Common myeloid progenitor, CD34-positive (primary cell): ENCODE measurements at regions not wholly inside any gene's neighbourhood (a gene's known extent, or its start where the extent isn't known, plus 50 kb on each side); places are given as distances from the start of the nearest gene placed in this dataset.

ENCODE experiments used
- CTCF ChIA-PET: fragments of 350-600 bp; sonication (Branson Sonifier 250); formaldehyde crosslinking; loops from one replicate; lab custom pipeline; 2021; ENCODE audit warnings: antibody characterized with exemption; lab: Charles Lee
- POLR2A ChIA-PET: fragments of 350-600 bp; sonication (Branson Sonifier 250); formaldehyde crosslinking; loops from one replicate; lab custom pipeline; 2021; ENCODE audit warnings: antibody characterized with exemption; lab: Charles Lee
- DNase-seq, 3 donors: peaks; one replicate each; pipeline versions ENCODE4 v3.0.0 to v3.0.0-alpha.2; 2013
- H3K27ac ChIP-seq, 2 experiments: 1 replicate in 1 of 2; 2 replicates in 1 of 2; pipeline ENCODE4 v1.7.0; 2013; ENCODE audit warnings: inconsistent platforms in 2 of 2, low read length in 2 of 2, mild to moderate bottlenecking in 2 of 2, low read depth in 1 of 2, moderate library complexity in 1 of 2; ENCODE audit not compliant: severe bottlenecking in 2 of 2, insufficient read depth in 1 of 2, poor library complexity in 1 of 2
- H3K27me3 ChIP-seq, 5 experiments: replicated peaks in 2 of 5; 1 replicate in 3 of 5; 2 replicates in 2 of 5; pipeline versions ENCODE4 v1.6.1 to v1.7.0; 2013; ENCODE audit warnings: low read length in 4 of 5, mild to moderate bottlenecking in 2 of 5, moderate library complexity in 2 of 5, inconsistent platforms in 1 of 5; ENCODE audit not compliant: insufficient read depth in 5 of 5, control insufficient read depth in 4 of 5
- H3K36me3 ChIP-seq, 4 experiments: 1 replicate in 2 of 4; 2 replicates in 2 of 4; pipeline versions ENCODE4 v1.6.1 to v1.7.0; 2013; ENCODE audit warnings: low read length in 3 of 4, control low read depth in 1 of 4, mild to moderate bottlenecking in 1 of 4; ENCODE audit not compliant: control insufficient read depth in 4 of 4, insufficient read depth in 4 of 4
- H3K4me1 ChIP-seq, 4 experiments: 1 replicate in 3 of 4; 2 replicates in 1 of 4; pipeline versions ENCODE4 v1.6.1 to v1.7.1; 2013; ENCODE audit warnings: low read length in 3 of 4, mild to moderate bottlenecking in 3 of 4, control low read depth in 1 of 4, inconsistent platforms in 1 of 4, moderate library complexity in 1 of 4; ENCODE audit not compliant: control insufficient read depth in 4 of 4, insufficient read depth in 4 of 4; ENCODE audit errors: control extremely low read depth in 1 of 4
- H3K4me3 ChIP-seq, 7 experiments: 1 replicate in 4 of 7; 2 replicates in 3 of 7; pipeline versions ENCODE4 v1.5.1 to v1.7.0; 2013; ENCODE audit warnings: mild to moderate bottlenecking in 7 of 7, low read length in 6 of 7, moderate library complexity in 6 of 7, inconsistent platforms in 2 of 7, low read depth in 2 of 7, control low read depth in 1 of 7; ENCODE audit not compliant: insufficient read depth in 4 of 7, control insufficient read depth in 1 of 7; ENCODE audit errors: extremely low read depth in 1 of 7
- H3K9me3 ChIP-seq, 5 experiments: 1 replicate in 4 of 5; 2 replicates in 1 of 5; pipeline versions ENCODE4 v1.6.1 to v1.7.1; 2013; ENCODE audit warnings: low read length in 4 of 5, mild to moderate bottlenecking in 2 of 5, inconsistent platforms in 1 of 5, low read depth in 1 of 5, moderate library complexity in 1 of 5; ENCODE audit not compliant: control insufficient read depth in 4 of 5, insufficient read depth in 2 of 5; ENCODE audit errors: control extremely low read depth in 1 of 5
- WGBS: methylation state at CpG from one replicate; pipeline ENCODE4 v1.1.5; 2013; ENCODE audit not compliant: insufficient coverage; 5-methylcytosine and 5-hydroxymethylcytosine counted together

DNA sequence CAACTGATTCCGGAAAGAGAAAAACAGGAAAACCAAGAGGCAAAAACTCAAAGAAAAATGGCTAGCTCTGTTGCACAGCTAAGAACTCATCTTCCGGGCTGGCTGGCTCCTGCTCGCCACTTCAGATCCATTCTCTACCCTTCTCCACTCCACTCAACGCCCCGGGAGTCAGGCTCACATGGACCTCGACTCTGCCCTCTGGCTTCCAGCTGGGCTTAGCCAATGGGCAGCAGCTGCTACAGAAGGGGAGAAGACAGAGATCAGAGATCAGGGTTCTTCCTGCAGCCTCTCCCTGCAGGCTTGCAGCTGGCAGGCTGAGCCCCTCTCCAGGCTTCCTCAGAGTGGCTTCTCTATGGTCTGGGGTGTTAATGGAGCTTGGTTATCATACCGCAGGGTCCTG lies 187.5 kb downstream of the MED10 start:
- no peak overlapping the region for H3K27ac ChIP-seq
- WGBS, result 76% methylated on average over 5 of the region's 7 CpGs
- no peaks in the 10 kb centered on the region for H3K4me1 ChIP-seq
- ChIA-PET POLR2A (no interaction called here), CTCF (interaction anchor here (1.1 kb wide), 1 partner anchor 14 kb away, joined by 3 read pairs; no protein-coding TSS in a partner anchor)
- H3K36me3 ChIP-seq, result no peaks in the 10 kb centered on the region
- peaks cover 0 to 2% (median 0%) of the 10 kb centered on the region in 5 experiments for H3K27me3 ChIP-seq
- DNase-seq, result no peak
- H3K9me3 ChIP-seq, result no peaks in the 10 kb centered on the region
- no peak overlapping the region for H3K4me3 ChIP-seq

DNA sequence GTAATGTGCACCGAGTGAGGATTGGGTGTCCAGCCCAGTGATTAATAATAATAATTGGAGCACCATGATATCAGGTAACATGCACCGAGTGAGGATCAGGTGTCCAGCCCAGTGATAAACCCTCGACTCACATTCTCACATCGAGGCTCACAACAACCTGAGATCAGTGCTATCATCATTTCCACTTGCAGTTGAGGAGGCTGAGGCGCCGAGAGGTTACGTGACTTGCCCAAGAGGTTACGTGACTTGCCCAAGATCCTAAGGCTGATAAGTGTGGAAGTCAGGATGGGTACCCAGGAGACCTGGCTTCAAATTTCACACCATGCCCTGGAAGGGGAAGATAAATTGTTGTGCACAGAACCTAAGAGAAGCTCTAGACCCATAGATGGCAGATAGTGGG lies 189.4 kb downstream of the MED10 start:
- DNase-seq, result no peak
- WGBS, result 93% methylated on average over 8 of the region's 8 CpGs
- Histone ChIP-seq H3K4me1 (no peaks in the 10 kb centered on the region), H3K27me3 (peaks cover 0 to 2% (median 0%) of the 10 kb centered on the region in 5 experiments), H3K9me3 (no peaks in the 10 kb centered on the region), H3K4me3 (no peak overlapping the region), H3K36me3 (no peaks in the 10 kb centered on the region), H3K27ac (no peak overlapping the region)
- CTCF ChIA-PET, result no interaction called here
- POLR2A ChIA-PET, result no interaction called here

- CTCF ChIA-PET, result no interaction called here
- 90% methylated on average over 6 of the region's 6 CpGs for WGBS
These were observed 190.0 kb downstream of the MED10 start for GRCh38 chr5:6188344-6188743.

DNA sequence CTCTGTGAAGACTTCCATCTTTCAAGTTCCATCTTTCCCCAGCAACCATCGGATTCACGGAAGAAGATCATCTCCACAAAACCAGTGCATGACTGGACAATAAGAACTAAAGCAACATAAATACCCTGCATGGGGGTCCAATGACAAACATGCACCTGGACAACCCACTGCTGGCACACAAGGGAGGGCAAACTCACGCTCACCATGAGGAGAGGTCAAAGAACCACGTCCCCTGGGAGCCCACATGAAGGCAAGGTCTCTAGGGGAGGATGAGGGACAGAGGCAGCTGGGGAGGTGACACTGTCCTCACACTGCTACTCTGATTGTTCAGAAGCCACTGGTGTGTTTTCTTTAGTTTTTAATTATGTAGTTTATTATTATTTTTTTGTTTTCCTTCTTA lies 190.8 kb downstream of the MED10 start:
- Histone ChIP-seq H3K27ac (no peak overlapping the region), H3K27me3 (peaks cover 0 to 2% (median 0%) of the 10 kb centered on the region in 5 experiments), H3K9me3 (no peaks in the 10 kb centered on the region), H3K4me3 (no peak overlapping the region), H3K4me1 (no peaks in the 10 kb centered on the region), H3K36me3 (no peaks in the 10 kb centered on the region)
- POLR2A ChIA-PET, result no interaction called here
- 58% methylated on average over 2 of the region's 4 CpGs for WGBS
- CTCF ChIA-PET, result no interaction called here
- no peak for DNase-seq

More at GRCh38 chr5:6188344-6188743, 190.0 kb downstream of the MED10 start:
- POLR2A ChIA-PET, result no interaction called here
- DNase-seq, result no peak
- no peaks in the 10 kb centered on the region for H3K36me3 ChIP-seq
- H3K4me1 ChIP-seq, result no peaks in the 10 kb centered on the region
- no peak overlapping the region for H3K27ac ChIP-seq
- H3K4me3 ChIP-seq, result no peak overlapping the region
- no peaks in the 10 kb centered on the region for H3K9me3 ChIP-seq
- H3K27me3 ChIP-seq, result peaks cover 0 to 2% (median 0%) of the 10 kb centered on the region in 5 experiments

DNA sequence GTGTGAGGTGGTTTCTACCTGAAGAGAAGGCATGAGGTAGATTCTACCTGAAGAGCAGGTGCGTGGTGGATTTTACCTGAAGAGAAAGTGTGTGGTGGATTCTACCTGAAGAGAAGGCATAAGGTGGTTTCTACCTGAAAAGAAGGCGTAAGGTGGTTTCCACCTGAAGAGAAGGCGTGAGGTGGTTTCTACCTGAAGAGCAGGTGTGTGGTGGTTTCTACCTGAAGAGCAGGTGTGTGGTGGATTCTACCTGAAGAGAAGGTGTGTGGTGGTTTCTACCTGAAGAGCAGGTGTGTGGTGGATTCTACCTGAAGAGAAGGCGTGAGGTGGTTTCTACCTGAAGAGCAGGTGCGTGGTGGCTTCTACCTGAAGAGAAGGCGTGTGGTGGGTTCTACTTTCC lies 192.8 kb downstream of the MED10 start:
- Histone ChIP-seq H3K27me3 (peaks cover 0 to 2% (median 0%) of the 10 kb centered on the region in 5 experiments), H3K27ac (no peak overlapping the region), H3K4me3 (no peak overlapping the region), H3K9me3 (no peaks in the 10 kb centered on the region), H3K36me3 (no peaks in the 10 kb centered on the region), H3K4me1 (no peaks in the 10 kb centered on the region)
- DNase-seq, result no peak
- ChIA-PET POLR2A (no interaction called here), CTCF (no interaction called here)
- WGBS, result 98% methylated on average over 6 of the region's 6 CpGs

GRCh38 chr5:6184481-6184880 lies 193.9 kb downstream of the MED10 start:
- CTCF ChIA-PET, result no interaction called here
- Histone ChIP-seq H3K4me3 (no peak overlapping the region), H3K36me3 (no peaks in the 10 kb centered on the region), H3K4me1 (no peaks in the 10 kb centered on the region), H3K27ac (no peak overlapping the region), H3K9me3 (no peaks in the 10 kb centered on the region), H3K27me3 (peaks cover 0 to 2% (median 0%) of the 10 kb centered on the region in 5 experiments)
- no peak for DNase-seq
- POLR2A ChIA-PET, result no interaction called here
- WGBS, result 100% methylated on average over 1 of the region's 1 CpG

GRCh38 chr5:6183391-6184390 lies 194.7 kb downstream of the MED10 start:
- Histone ChIP-seq H3K4me3 (no peak overlapping the region), H3K36me3 (no peaks in the 10 kb centered on the region), H3K9me3 (no peaks in the 10 kb centered on the region), H3K27ac (no peak overlapping the region), H3K4me1 (no peaks in the 10 kb centered on the region), H3K27me3 (peaks cover 0 to 2% (median 0%) of the 10 kb centered on the region in 5 experiments)
- ChIA-PET POLR2A (no interaction called here), CTCF (no interaction called here)
- WGBS, result 85% methylated on average over 17 of the region's 17 CpGs
- DNase-seq, result no peak
